ENCODE measurements at regions not wholly inside any gene's neighbourhood (a gene's known extent, or its start where the extent isn't known, plus 50 kb on each side); places are given as distances from the start of the nearest gene placed in this dataset.

- Histone ChIP-seq H4K20me1 (ENCODE audit: control insufficient read depth, insufficient read depth, insufficient read length) (no peaks in the 10 kb centered on the region), H3T11ph (ENCODE audit: low read length) (no peak overlapping the region), H3K79me1 (ENCODE audit: insufficient read depth, low read depth, low read length, poor library complexity, severe bottlenecking) (no peaks in the 10 kb centered on the region), H3K56ac (ENCODE audit: insufficient read length, low read depth, low read length) (no peak overlapping the region), H3K9ac (ENCODE audit: extremely low read depth, insufficient read length, low read length) (no peak overlapping the region), H3K27ac (ENCODE audit: insufficient read length, low read depth, low read length) (no peak overlapping the region), H3K9me3 (ENCODE audit: control insufficient read depth, low read depth, low read length) (no peaks in the 10 kb centered on the region), H4K91ac (ENCODE audit: insufficient read length, low read depth, low read length) (no peak overlapping the region), H2AK5ac (ENCODE audit: insufficient read length, low read length) (no peak overlapping the region), H2BK120ac (ENCODE audit: low read depth, low read length, poor library complexity, severe bottlenecking) (no peak overlapping the region), H2BK15ac (ENCODE audit: low read depth, low read length) (no peak overlapping the region), H2BK12ac (ENCODE audit: insufficient read length, low read depth, low read length) (no peak overlapping the region), H3K4ac (ENCODE audit: low read depth, low read length) (no peak overlapping the region), H3K18ac (ENCODE audit: insufficient read length, low read depth, low read length) (no peak overlapping the region), H4K5ac (ENCODE audit: insufficient read length, low read depth, low read length) (no peak overlapping the region), H3K4me2 (ENCODE audit: insufficient read depth, insufficient read length, low read length) (no peak overlapping the region), H4K8ac (replicated peaks; ENCODE audit: insufficient read length, low read depth, low read length) (no peak overlapping the region), H3K23me2 (ENCODE audit: insufficient read length, low read depth, low read length, poor library complexity, severe bottlenecking) (no peaks in the 10 kb centered on the region), H2BK20ac (ENCODE audit: low read depth, low read length, poor library complexity, severe bottlenecking) (no peak overlapping the region), H2BK5ac (ENCODE audit: insufficient read length, low read length) (no peak overlapping the region), H3K23ac (ENCODE audit: insufficient read length, low read depth, low read length) (no peak overlapping the region), H3K4me1 (ENCODE audit: insufficient read depth, low read length) (no peaks in the 10 kb centered on the region; the same call in 1 of the 2 replicates), H3K14ac (ENCODE audit: insufficient read depth, low read length) (no peak overlapping the region), H3K79me2 (ENCODE audit: insufficient read depth, low read length) (no peaks in the 10 kb centered on the region), H2AFZ (ENCODE audit: low read length) (no peak overlapping the region), H3K27me3 (ENCODE audit: insufficient read depth, low read length) (no peaks in the 10 kb centered on the region)
- no peak for TF ChIP-seq CTCF (conservative IDR thresholded peaks at IDR 0.05)
- Mint-ChIP-seq H3K4me3 (no peak overlapping the region), H3K9me3 (peaks cover 4 to 9% of the 10 kb centered on the region in 2 experiments; a peak in 3 of 5 replicates), H3K36me3 (ENCODE audit: insufficient read depth in 1 of 3, low read depth in 3 of 3) (peaks cover 0 to 6% (median 0%) of the 10 kb centered on the region in 3 experiments; a peak in 3 of 7 replicates), H3K4me1 (peaks cover 16 to 17% of the 10 kb centered on the region in 2 experiments), H3K27ac (no peak overlapping the region), H3K27me3 (ENCODE audit: low read depth) (no peaks in the 10 kb centered on the region)
- WGBS (ENCODE audit: extremely low coverage, insufficient read length, low lambda C conversion rate): no CpG with 5 or more reads among the region's 1 CpG
- no peak for DNase-seq
These were observed 274.9 kb upstream of the SEMA6D start for GRCh38 chr15:47442371-47442770.

Data from H9 (cell line).